Neural progenitor cell (in vitro differentiated cells): ENCODE measurements at regions not wholly inside any gene's neighbourhood (a gene's known extent, or its start where the extent isn't known, plus 50 kb on each side); places are given as distances from the start of the nearest gene placed in this dataset.

Source experiments
- DNase-seq: peaks from one replicate; pipeline ENCODE4 v3.0.0-alpha.2; 2016; ENCODE audit warnings: low spot score
- H2AFZ ChIP-seq: fragments of 200-600 bp; sonication (generic); replicated peaks from 2 replicates; pipeline ENCODE4 v1.6.1; 2016; ENCODE audit warnings: antibody characterized with exemption
- H3F3A ChIP-seq: fragments of 200-600 bp; sonication (generic); 2 replicates; pipeline ENCODE4 v1.6.1; 2016; ENCODE audit warnings: antibody characterized with exemption, low read depth
- H3K27ac ChIP-seq: fragments of 200-600 bp; sonication (generic); 2 replicates; pipeline ENCODE4 v1.5.1; 2016; ENCODE audit warnings: mild to moderate bottlenecking
- H3K27me3 ChIP-seq: fragments of 200-600 bp; sonication (generic); 2 replicates; pipeline ENCODE4 v1.6.1; 2016; ENCODE audit warnings: mild to moderate bottlenecking, moderate library complexity
- H3K36me3 ChIP-seq: fragments of 200-600 bp; sonication (generic); 2 replicates; pipeline ENCODE4 v1.5.1; 2016
- H3K4me1 ChIP-seq: fragments of 200-600 bp; sonication (generic); 2 replicates; pipeline ENCODE4 v1.6.1; 2016; ENCODE audit warnings: mixed run types
- H3K4me2 ChIP-seq: fragments of 200-600 bp; sonication (generic); 2 replicates; pipeline ENCODE4 v1.6.1; 2016
- H3K4me3 ChIP-seq: fragments of 200-600 bp; sonication (generic); 2 replicates; pipeline ENCODE4 v1.5.1; 2016
- H3K79me2 ChIP-seq: fragments of 200-600 bp; sonication (generic); 2 replicates; pipeline ENCODE4 v1.6.1; 2016; ENCODE audit warnings: low read depth
- H3K9ac ChIP-seq: fragments of 200-600 bp; sonication (generic); 2 replicates; pipeline ENCODE4 v1.6.1; 2016
- H3K9me3 ChIP-seq: fragments of 200-600 bp; sonication (generic); 2 replicates; pipeline ENCODE4 v1.5.1; 2016; ENCODE audit warnings: low read depth
- H4K20me1 ChIP-seq: fragments of 200-600 bp; sonication (generic); 2 replicates; pipeline ENCODE4 v1.6.1; 2016; ENCODE audit warnings: low read depth
- H3K27ac Mint-ChIP-seq: 3 replicates; pipeline ENCODE4 v1.8.0; 2021; ENCODE audit warnings: mixed read lengths
- H3K27me3 Mint-ChIP-seq: 2 replicates; pipeline ENCODE4 v1.8.0; 2022; ENCODE audit warnings: low read depth, mild to moderate bottlenecking, inconsistent platforms, moderate library complexity, mixed read lengths; ENCODE audit not compliant: insufficient read depth
- H3K36me3 Mint-ChIP-seq: 3 replicates; pipeline ENCODE4 v1.8.0; 2021; ENCODE audit warnings: mixed read lengths
- H3K4me1 Mint-ChIP-seq: 3 replicates; pipeline ENCODE4 v1.8.0; 2021; ENCODE audit warnings: mixed read lengths
- H3K4me3 Mint-ChIP-seq: 3 replicates; pipeline ENCODE4 v1.8.0; 2021; ENCODE audit warnings: mild to moderate bottlenecking, moderate library complexity, mixed read lengths
- H3K9me3 Mint-ChIP-seq: 3 replicates; pipeline ENCODE4 v1.8.0; 2020; ENCODE audit warnings: mixed read lengths
- CTCF ChIP-seq: fragments of 200-600 bp; sonication (generic); IDR thresholded peaks from 2 replicates; pipeline ENCODE4 v1.5.1; 2017; ENCODE audit warnings: antibody characterized with exemption, mild to moderate bottlenecking
- EZH2 ChIP-seq: fragments of 200-600 bp; sonication (generic); IDR thresholded peaks from 2 replicates; pipeline ENCODE4 v1.6.1; 2017; ENCODE audit warnings: antibody characterized with exemption, mild to moderate bottlenecking, moderate library complexity
- EZH2phosphoT487 ChIP-seq: fragments of 200-600 bp; sonication (generic); IDR thresholded peaks from 2 replicates; pipeline ENCODE4 v1.6.1; 2017; ENCODE audit warnings: antibody characterized with exemption

- H3K27me3 Mint-ChIP-seq: no peaks in the 10 kb centered on the region
- no peaks in the 10 kb centered on the region for H3K36me3 Mint-ChIP-seq
Measured at GRCh38 chr13:64662887-64663593, 2567.1 kb downstream of the PCDH9 start.

GRCh38 chr13:64648293-64648692 is 2581.8 kb downstream of the PCDH9 start:
- Histone ChIP-seq H4K20me1 (no peaks in the 10 kb centered on the region), H3K9ac (no peak overlapping the region), H3F3A (no peaks in the 10 kb centered on the region), H3K4me2 (no peak overlapping the region), H3K27ac (no peak overlapping the region), H2AFZ (no peak overlapping the region), H3K27me3 (no peaks in the 10 kb centered on the region), H3K4me1 (no peaks in the 10 kb centered on the region), H3K79me2 (no peaks in the 10 kb centered on the region), H3K36me3 (no peaks in the 10 kb centered on the region), H3K9me3 (no peaks in the 10 kb centered on the region), H3K4me3 (no peak overlapping the region)
- Mint-ChIP-seq H3K27me3 (no peaks in the 10 kb centered on the region), H3K27ac (no peak overlapping the region), H3K4me1 (no peaks in the 10 kb centered on the region), H3K9me3 (no peaks in the 10 kb centered on the region), H3K4me3 (no peak overlapping the region), H3K36me3 (no peaks in the 10 kb centered on the region)
- no peak for TF ChIP-seq EZH2phosphoT487
- no peak for TF ChIP-seq CTCF
- no peak for TF ChIP-seq EZH2
- no peak for DNase-seq

More at GRCh38 chr13:64662887-64663593, 2567.1 kb downstream of the PCDH9 start:
- H3K4me2 ChIP-seq: no peak overlapping the region
- Mint-ChIP-seq H3K4me3 (no peak overlapping the region), H3K4me1 (no peaks in the 10 kb centered on the region), H3K9me3 (no peaks in the 10 kb centered on the region), H3K27ac (no peak overlapping the region)
- H3K36me3 ChIP-seq: no peaks in the 10 kb centered on the region
- no peaks in the 10 kb centered on the region for H3F3A ChIP-seq
- H2AFZ ChIP-seq: no peak overlapping the region
- no peaks in the 10 kb centered on the region for H3K79me2 ChIP-seq
- no peak overlapping the region for H3K27ac ChIP-seq
- TF ChIP-seq EZH2phosphoT487 (no peak), CTCF (no peak), EZH2 (no peak)
- no peaks in the 10 kb centered on the region for H4K20me1 ChIP-seq
- H3K9ac ChIP-seq: no peak overlapping the region
- H3K27me3 ChIP-seq: no peaks in the 10 kb centered on the region
- H3K9me3 ChIP-seq: no peaks in the 10 kb centered on the region
- no peak for DNase-seq
- no peak overlapping the region for H3K4me3 ChIP-seq
- H3K4me1 ChIP-seq: no peaks in the 10 kb centered on the region

GRCh38 chr13:64643066-64643465 is 2587.1 kb downstream of the PCDH9 start:
- no peaks in the 10 kb centered on the region for H3F3A ChIP-seq
- H3K9me3 ChIP-seq: no peaks in the 10 kb centered on the region
- TF ChIP-seq CTCF (no peak), EZH2 (no peak), EZH2phosphoT487 (no peak)
- no peaks in the 10 kb centered on the region for H3K4me1 ChIP-seq
- no peak overlapping the region for H3K4me3 Mint-ChIP-seq
- no peaks in the 10 kb centered on the region for H3K79me2 ChIP-seq
- H3K9me3 Mint-ChIP-seq: no peaks in the 10 kb centered on the region
- H3K36me3 ChIP-seq: no peaks in the 10 kb centered on the region
- H3K4me1 Mint-ChIP-seq: no peaks in the 10 kb centered on the region
- H3K27me3 ChIP-seq: no peaks in the 10 kb centered on the region
- no peak overlapping the region for H3K27ac ChIP-seq
- no peaks in the 10 kb centered on the region for H3K36me3 Mint-ChIP-seq
- DNase-seq: no peak
- H4K20me1 ChIP-seq: no peaks in the 10 kb centered on the region
- H3K4me2 ChIP-seq: no peak overlapping the region
- no peak overlapping the region for H2AFZ ChIP-seq
- no peaks in the 10 kb centered on the region for H3K27me3 Mint-ChIP-seq
- no peak overlapping the region for H3K4me3 ChIP-seq
- H3K27ac Mint-ChIP-seq: no peak overlapping the region
- H3K9ac ChIP-seq: no peak overlapping the region
